HG03135 (cell line): ENCODE measurements at regions not wholly inside any gene's neighbourhood (a gene's known extent, or its start where the extent isn't known, plus 50 kb on each side); places are given as distances from the start of the nearest gene placed in this dataset.
A peak's percentile ranks its signal among the peaks of the same experiment; 100 is the strongest.

Source experiments
- ATAC-seq: cut with Tn5 transposase; IDR thresholded peaks from one replicate; pipeline ENCODE4 v1.9.1; 2021; ENCODE audit warnings: mild to moderate bottlenecking, moderate library complexity; ENCODE audit not compliant: unreplicated experiment

GRCh38 chr2:196224756-196225155, 53.4 kb upstream of the STK17B start:
- no peak for ATAC-seq

DNA sequence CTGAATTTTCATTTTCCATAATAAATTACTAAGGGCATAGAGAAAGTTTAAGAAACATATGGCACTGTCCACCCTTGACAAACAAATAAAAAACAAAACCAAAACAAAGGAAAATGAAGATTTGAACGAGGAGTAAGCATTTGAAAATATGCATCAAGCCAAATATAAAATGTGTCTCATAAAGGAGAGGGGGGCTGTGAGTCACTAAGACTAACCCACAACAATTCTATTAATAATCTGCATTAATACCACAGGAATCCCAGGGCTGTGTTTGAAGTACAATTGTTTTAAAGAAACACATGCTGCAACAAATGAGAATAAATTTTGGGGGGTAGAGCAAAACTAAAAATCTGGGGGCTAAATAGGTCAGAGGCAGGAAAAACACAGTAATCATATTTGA, 53.8 kb upstream of the STK17B start:
- no peak for ATAC-seq

DNA sequence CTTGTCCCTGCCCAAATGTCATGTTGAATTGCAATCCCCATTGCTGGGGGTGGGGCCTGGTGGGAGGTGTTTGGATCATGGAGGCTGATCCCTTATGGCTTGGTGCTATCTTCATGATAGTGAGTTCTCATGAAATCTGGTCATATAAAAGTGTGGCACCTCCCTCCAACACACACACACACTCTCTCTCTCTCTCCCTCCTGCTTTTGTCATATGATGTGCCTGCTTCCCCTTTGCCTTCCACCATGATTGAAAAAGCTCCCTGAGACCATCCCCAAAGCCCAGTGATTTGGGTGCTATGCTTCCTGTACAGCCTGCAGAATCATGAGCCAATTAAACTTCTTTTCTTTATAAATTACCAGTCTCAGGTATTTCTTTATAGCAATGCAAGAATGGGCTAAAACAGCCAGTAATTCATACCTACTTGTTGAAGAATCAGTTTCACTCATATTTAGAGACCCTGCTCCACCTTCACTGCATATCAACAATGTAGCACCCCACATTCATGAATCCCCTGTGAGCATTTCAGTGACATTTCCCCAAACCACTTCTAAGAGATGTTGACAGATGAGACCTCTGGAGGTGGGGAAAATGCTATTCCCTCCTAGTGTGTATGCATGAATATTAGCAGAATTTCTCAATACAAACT, 54.8 kb upstream of the STK17B start:
- no peak for ATAC-seq

- ATAC-seq, result no peak
Observed at GRCh38 chr2:196226707-196227065, 55.3 kb upstream of the STK17B start.

GRCh38 chr2:196229013-196229412, 57.6 kb upstream of the STK17B start:
- ATAC-seq, result no peak

GRCh38 chr2:196230061-196230854, 58.9 kb upstream of the STK17B start:
- ATAC-seq, result no peak

DNA sequence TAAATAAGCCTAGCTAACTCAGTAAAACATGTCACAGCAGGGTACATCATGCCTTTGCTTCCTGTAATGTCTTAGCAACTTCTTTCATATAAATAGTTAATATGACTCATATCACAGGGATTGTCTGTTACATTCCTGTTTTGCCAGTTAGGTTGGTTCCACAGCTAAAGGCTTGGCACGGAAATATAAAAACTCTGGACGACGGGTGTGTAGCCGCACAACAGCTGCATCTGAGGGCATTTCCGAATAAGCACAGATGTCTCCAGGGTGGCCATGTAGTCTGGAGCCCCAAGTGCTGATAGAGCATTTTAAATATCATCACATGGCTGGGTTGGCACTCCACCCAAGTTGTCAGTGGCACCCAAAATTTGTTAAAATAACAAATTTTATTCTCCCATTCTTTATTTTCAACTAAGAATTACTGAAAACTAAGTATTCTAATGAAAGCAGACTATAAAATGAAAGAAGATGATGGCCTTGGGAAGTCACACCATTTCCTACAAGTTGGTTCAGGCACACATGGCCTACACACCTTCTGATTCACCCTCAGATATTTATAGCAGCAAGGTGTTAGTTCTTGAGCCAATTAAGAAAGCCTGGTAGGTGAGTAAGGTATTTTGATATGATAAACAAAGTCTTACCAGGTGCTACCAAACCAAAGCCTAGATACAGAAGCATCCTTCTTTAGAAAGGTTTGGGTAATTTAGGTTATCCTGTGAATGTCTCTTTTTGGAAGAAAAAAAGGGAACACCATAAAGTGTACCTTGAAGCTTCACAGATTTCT, 61.8 kb upstream of the STK17B start:
- ATAC-seq, result peak; percentile 35

- peak; percentile 75 for ATAC-seq
Observed at GRCh38 chr2:196233805-196234475, 62.6 kb upstream of the STK17B start.

GRCh38 chr2:196234672-196235071, 63.3 kb upstream of the STK17B start:
- no peak for ATAC-seq

DNA sequence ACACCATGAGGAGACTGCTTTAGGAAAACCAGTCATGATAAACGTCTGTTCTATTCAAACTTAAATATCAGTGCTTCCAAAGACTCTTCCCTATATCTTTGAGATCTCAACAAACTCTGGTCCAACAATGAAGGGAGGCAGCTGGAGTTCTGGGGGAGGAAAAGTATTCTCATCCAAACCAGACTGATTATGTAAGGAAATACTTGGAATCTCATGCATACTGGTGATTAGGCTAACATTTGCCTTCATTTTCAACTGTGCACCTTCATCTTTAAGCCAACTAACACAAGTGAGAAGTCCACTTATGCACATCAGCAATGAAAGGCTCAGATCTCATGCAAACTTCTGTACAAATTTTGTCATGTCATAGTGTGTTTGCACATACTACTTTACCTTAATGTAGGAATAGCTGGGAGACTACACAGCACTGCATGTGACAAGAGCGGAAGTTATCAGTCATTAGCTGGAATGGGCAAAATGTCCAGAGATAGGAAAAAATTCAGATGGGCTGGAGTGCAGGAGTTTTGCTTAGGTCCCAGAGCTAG, 67.5 kb upstream of the STK17B start:
- ATAC-seq, result no peak

DNA sequence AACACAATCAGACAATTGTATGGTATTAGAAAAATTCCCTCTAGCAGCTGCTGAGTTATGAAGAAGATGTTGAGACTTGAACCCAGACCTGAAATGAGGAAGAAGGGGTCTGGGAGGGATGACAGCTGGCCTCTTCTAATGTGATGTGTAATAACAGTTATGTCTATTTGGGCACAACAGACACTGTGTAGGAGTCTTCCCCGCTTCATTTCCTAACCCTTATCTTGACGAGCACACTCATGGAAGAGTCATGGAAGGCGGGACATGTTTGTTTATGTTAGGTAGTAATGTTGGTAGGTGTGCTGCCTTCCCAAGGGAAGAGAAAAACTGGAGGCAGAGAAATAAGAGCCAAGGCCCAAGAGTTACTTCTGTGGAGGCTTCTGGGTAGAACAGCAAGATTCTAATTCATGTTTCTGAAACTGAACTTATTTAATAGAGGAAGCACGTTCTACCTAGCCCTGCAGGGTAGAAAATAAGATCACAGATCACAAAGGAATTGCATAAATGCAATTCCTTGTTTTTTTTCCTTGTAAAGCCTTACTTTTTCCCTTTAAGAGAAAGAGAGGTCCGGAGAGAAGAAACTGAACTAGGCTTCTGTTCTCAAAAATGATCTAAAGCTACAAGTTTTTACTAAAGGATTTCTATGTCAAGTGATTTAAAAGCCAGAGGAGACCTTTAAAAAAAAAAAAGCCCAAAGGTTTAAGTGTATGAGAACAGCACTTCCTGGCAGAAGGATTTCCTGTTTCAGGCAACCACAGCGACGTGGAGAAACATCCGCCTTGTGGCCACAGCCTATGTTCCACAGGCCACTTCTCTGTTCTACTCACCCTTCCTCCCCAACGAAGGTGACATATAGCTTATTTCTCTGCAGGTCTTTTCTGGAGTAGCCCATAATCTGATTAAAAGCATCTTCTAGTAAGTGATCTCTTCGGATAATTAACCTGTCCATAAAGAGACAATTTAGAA, 68.5 kb upstream of the STK17B start:
- ATAC-seq, result peak; percentile 78

DNA sequence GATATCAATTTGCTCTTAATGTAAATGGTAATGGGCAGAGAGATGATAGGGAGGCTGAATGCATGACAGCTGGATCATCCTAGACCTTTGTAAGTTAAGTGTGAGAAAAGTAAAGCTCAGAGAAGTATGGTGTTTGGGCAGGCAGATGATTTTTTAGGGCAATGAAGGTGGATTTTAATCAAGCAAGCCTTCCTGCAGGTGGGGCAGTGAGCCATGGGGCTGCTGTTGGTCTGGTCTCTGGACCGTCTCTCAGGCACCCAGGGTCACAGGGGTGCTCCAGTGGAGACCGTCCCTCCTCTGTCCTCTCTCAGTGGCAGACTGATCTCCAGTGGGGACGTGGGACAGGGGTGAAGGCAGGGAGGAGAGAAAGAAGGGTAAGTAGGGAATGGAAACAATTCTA, 69.8 kb upstream of the STK17B start:
- ATAC-seq, result no peak

DNA sequence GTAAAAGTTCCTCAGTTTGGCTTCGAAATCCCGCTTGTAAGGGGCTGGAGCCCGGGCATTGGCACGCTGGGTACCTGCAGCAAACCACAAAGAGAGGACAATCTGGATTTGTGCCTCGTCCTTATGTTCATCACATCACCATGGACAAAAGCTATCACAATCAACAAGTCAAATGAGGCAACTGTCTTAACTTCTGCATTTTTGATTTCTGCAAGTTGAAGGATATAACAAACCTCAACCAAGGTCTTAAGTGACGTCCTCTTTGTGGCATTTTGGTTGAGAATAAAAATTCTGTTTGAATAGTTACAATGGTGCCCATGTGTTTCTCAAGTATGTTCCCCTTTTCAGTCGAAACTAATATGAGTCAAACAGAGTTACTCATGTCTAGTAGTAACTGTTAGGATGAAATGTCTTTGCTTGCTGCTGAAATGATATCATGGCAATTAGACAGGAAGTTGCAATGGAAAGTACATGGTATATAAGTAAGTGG, 70.8 kb upstream of the STK17B start:
- peak; percentile 78 for ATAC-seq

GRCh38 chr2:196244516-196244915, 73.1 kb upstream of the STK17B start:
- ATAC-seq, result no peak

DNA sequence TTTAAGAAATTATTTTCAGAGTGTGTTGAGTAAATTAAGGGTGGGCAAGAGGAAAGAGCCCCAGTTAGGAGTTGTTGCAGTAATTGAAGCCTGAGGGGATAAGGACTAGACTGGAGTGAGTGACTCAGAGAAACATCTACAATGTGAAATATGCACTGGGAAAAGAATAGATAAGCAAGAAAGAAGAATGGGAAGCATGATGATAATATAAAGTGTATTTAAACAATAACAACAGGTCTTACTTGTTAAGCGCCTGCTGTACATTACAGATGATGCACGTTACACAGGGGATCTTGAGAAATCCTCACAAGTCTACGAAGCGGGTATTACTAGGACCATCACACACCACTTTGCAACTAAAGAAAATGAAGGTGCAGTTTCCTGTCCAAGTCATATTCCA, 73.6 kb upstream of the STK17B start:
- ATAC-seq, result no peak

DNA sequence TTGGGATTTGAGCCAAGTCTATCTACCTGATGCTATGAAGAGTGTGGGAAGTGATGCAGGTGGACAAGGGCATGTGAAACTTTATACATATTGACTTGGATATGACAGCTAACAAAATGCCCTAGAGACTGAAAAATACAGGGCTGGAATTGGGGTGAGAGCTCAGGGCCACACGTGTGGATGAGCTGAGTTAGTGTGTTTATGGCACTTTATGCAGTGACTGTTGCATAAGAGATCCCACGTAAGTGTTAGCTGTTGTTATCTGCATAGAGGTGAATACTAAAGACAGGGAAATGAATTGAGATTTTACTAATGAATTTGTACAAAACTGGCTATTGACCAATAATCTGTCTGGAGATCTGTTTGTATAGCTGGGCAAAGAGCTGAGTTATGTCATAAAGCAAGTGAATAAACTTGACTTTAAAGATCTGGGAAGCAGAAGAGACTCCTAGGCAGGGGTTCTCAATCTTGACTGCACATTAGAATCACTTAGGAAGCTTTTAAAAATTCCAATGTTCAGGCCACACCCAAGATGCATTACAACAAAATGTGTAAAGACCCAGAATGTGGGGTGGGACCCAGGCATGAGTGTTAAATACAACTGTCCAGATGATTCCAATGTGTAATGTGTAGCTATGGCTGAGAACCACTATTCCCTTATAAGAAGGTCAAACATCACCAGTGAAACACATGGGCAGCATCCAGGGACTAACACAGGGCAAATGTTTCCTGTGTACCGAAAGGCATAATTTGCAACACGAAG, 74.2 kb upstream of the STK17B start:
- no peak for ATAC-seq

DNA sequence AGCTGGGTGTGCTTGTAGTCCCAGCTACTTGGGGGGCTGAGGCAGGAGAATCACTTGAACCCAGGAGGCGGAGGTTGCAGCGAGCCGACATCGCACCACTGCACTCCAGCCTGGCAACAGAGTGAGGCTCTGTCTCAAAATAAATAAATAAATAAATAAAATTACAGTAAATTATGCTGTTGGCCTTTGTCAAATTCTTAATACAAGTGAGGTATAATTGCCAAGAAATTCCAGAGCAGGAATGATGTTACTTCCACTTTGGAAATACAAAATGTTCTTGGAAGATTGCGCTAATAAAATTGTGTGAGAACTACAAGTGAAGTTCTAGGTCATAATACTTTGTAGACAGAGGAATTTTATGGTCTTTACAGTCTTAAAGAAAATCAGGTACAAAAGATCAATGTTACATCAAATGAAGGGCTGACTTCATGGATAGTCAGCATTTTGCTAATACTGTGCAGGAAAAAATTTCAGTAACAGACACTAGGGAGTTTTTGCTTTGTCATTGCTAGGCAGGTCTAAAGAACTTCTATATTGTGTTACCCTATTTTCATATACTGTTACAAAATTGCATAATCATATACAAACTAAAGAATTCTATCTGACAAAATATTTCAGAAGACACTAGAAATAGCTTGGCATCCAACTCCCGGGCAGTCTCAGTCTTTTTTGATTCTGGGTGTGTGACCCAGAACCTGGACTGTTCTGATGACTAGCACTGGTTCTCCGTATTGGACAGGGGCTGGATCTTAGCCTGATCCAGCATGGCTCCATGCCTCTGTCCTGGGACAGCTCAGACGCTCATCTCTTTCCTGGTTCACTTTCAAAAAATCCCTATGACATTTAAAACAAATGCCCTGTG, 76.0 kb upstream of the STK17B start:
- no peak for ATAC-seq

- no peak for ATAC-seq
Observed at GRCh38 chr2:196247976-196248280, 76.5 kb upstream of the STK17B start.
